Neural cell (in vitro differentiated cells): ENCODE measurements at regions not wholly inside any gene's neighbourhood (a gene's known extent, or its start where the extent isn't known, plus 50 kb on each side); places are given as distances from the start of the nearest gene placed in this dataset.

ENCODE experiments used
- H2AFZ ChIP-seq: fragments of 200-600, 300-800 bp; sonication (generic), shearing (Covaris generic); 2 replicates; pipeline ENCODE4 v1.6.0; 2014; ENCODE audit warnings: low read depth, mild to moderate bottlenecking, antibody characterized with exemption, low read length, moderate library complexity
- H3F3A ChIP-seq: fragments of 200-600 bp; shearing (Covaris generic); 2 replicates; pipeline ENCODE4 v1.6.1; 2016; ENCODE audit warnings: mild to moderate bottlenecking, moderate library complexity, mixed read lengths, antibody characterized with exemption, low read length; ENCODE audit not compliant: insufficient read depth, poor library complexity, severe bottlenecking
- H3K27ac ChIP-seq: fragments of 200-600, 300-800 bp; sonication (generic), shearing (Covaris generic); 2 replicates; pipeline ENCODE4 v1.5.1; 2014; ENCODE audit warnings: mild to moderate bottlenecking, low read length, moderate library complexity
- H3K27me3 ChIP-seq: fragments of 300-800, 200-600 bp; sonication (generic), shearing (Covaris generic); 2 replicates; pipeline ENCODE4 v1.6.0; 2014; ENCODE audit warnings: mild to moderate bottlenecking, low read depth, low read length, moderate library complexity; ENCODE audit not compliant: insufficient read depth
- H3K36me3 ChIP-seq: fragments of 300-800, 200-600 bp; sonication (generic), shearing (Covaris generic); 2 replicates; pipeline ENCODE4 v1.5.1; 2014; ENCODE audit warnings: mild to moderate bottlenecking, antibody characterized with exemption, low read length, moderate library complexity; ENCODE audit not compliant: insufficient read depth
- H3K4me2 ChIP-seq: fragments of 300-800, 200-600 bp; sonication (generic), shearing (Covaris generic); 2 replicates; pipeline ENCODE4 v1.6.0; 2014; ENCODE audit warnings: mild to moderate bottlenecking, low read length
- H3K4me3 ChIP-seq: fragments of 300-800, 200-600 bp; sonication (generic), shearing (Covaris generic); 2 replicates; pipeline ENCODE4 v1.5.1; 2014; ENCODE audit warnings: mild to moderate bottlenecking, low read length, moderate library complexity
- H3K79me2 ChIP-seq: fragments of 200-600 bp; shearing (Covaris generic); replicated peaks from 2 replicates; pipeline ENCODE4 v1.6.0; 2014; ENCODE audit warnings: mild to moderate bottlenecking, low read length, moderate library complexity; ENCODE audit not compliant: insufficient read depth
- H3K9ac ChIP-seq: fragments of 300-800, 200-600 bp; sonication (generic), shearing (Covaris generic); 2 replicates; pipeline ENCODE4 v1.6.1; 2016; ENCODE audit warnings: mild to moderate bottlenecking, low read length, mixed read lengths
- H3K9me2 ChIP-seq: fragments of 200-600 bp; shearing (Covaris generic); 2 replicates; pipeline ENCODE4 v1.6.1; 2016; ENCODE audit warnings: mild to moderate bottlenecking, low read length, mixed read lengths; ENCODE audit not compliant: insufficient read depth
- H3K9me3 ChIP-seq: fragments of 200-600, 300-800 bp; sonication (generic), shearing (Covaris generic); 2 replicates; pipeline ENCODE4 v1.6.1; 2016; ENCODE audit warnings: mild to moderate bottlenecking, mixed run types, low read length, moderate library complexity, mixed read lengths
- H4K20me1 ChIP-seq: fragments of 200-600 bp; shearing (Covaris generic); 2 replicates; pipeline ENCODE4 v1.6.1; 2016; ENCODE audit warnings: mild to moderate bottlenecking, mixed run types; ENCODE audit not compliant: insufficient read depth
- CTCF ChIP-seq: fragments of 450-650 bp; IDR thresholded peaks from 2 replicates; pipeline ENCODE4 v1.5.1; 2014; ENCODE audit warnings: antibody characterized with exemption, mild to moderate bottlenecking, moderate library complexity; ENCODE audit not compliant: poor library complexity, severe bottlenecking
- EP300 ChIP-seq: fragments of 450-650 bp; conservative IDR thresholded peaks from 2 replicates; pipeline ENCODE4 v1.6.1; 2014; ENCODE audit warnings: antibody characterized with exemption, mild to moderate bottlenecking, moderate library complexity; ENCODE audit not compliant: poor library complexity, severe bottlenecking
- EZH2 ChIP-seq: fragments of 200-600, 300-800 bp; shearing (Covaris generic), sonication (generic); IDR thresholded peaks from 2 replicates; pipeline ENCODE4 v1.6.1; 2014; ENCODE audit warnings: antibody characterized with exemption, low read length, borderline replicate concordance, mild to moderate bottlenecking; ENCODE audit not compliant: insufficient read depth, poor library complexity, severe bottlenecking
- MXI1 ChIP-seq: fragments of 450-650 bp; conservative IDR thresholded peaks from 2 replicates; pipeline ENCODE4 v1.6.1; 2014; ENCODE audit warnings: antibody characterized with exemption, mild to moderate bottlenecking; ENCODE audit not compliant: poor library complexity, severe bottlenecking
- POLR2AphosphoS5 ChIP-seq: IDR thresholded peaks from 2 replicates; pipeline ENCODE4 v1.6.1; 2012
- RAD21 ChIP-seq: fragments of 450-650 bp; conservative IDR thresholded peaks from 2 replicates; pipeline ENCODE4 v1.6.1; 2014; ENCODE audit warnings: antibody characterized with exemption, mild to moderate bottlenecking, moderate library complexity
- SMC3 ChIP-seq: fragments of 450-650 bp; conservative IDR thresholded peaks from 2 replicates; pipeline ENCODE4 v1.6.1; 2014; ENCODE audit warnings: antibody characterized with exemption, mild to moderate bottlenecking, moderate library complexity; ENCODE audit not compliant: poor library complexity
- TAF1 ChIP-seq: IDR thresholded peaks from 2 replicates; pipeline ENCODE4 v1.6.1; 2012; ENCODE audit warnings: low read depth
- TF ChIP-seq, protein P1 (sequence below): IDR thresholded peaks from 2 replicates; pipeline ENCODE4 v1.6.1; 2012; ENCODE audit warnings: borderline replicate concordance

DNA sequence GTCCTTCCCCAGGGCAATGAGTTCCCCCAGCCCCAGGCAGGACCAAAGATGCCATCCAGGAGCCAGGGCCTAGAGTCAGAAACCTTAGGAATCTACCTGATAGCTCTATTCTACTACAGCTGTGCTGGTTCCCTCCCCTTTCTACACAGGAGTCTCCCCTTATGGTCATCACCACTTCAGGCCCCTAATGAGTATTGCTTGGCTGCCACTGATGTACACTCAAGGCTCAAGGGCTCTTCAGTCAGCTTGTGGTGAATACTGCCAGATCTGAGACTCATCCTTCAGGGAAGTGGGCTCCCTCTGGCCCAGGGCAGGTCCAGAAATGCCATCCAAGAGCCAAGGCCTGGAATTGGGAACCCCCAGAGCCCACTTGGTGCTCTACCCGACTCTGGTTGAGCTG is 248.6 kb downstream of the ALDH8A1 start:
- no peak overlapping the region for H3K4me3 ChIP-seq
- no peaks in the 10 kb centered on the region for H3K79me2 ChIP-seq
- no peak overlapping the region for H3K27ac ChIP-seq
- H3K27me3 ChIP-seq, result no peaks in the 10 kb centered on the region
- no peaks in the 10 kb centered on the region for H3K9me3 ChIP-seq
- no peak for TF ChIP-seq POLR2AphosphoS5
- TF ChIP-seq, protein P1, sequence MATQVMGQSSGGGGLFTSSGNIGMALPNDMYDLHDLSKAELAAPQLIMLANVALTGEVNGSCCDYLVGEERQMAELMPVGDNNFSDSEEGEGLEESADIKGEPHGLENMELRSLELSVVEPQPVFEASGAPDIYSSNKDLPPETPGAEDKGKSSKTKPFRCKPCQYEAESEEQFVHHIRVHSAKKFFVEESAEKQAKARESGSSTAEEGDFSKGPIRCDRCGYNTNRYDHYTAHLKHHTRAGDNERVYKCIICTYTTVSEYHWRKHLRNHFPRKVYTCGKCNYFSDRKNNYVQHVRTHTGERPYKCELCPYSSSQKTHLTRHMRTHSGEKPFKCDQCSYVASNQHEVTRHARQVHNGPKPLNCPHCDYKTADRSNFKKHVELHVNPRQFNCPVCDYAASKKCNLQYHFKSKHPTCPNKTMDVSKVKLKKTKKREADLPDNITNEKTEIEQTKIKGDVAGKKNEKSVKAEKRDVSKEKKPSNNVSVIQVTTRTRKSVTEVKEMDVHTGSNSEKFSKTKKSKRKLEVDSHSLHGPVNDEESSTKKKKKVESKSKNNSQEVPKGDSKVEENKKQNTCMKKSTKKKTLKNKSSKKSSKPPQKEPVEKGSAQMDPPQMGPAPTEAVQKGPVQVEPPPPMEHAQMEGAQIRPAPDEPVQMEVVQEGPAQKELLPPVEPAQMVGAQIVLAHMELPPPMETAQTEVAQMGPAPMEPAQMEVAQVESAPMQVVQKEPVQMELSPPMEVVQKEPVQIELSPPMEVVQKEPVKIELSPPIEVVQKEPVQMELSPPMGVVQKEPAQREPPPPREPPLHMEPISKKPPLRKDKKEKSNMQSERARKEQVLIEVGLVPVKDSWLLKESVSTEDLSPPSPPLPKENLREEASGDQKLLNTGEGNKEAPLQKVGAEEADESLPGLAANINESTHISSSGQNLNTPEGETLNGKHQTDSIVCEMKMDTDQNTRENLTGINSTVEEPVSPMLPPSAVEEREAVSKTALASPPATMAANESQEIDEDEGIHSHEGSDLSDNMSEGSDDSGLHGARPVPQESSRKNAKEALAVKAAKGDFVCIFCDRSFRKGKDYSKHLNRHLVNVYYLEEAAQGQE, result no peak
- no peak for TF ChIP-seq TAF1
- no peak for TF ChIP-seq MXI1
- no peak for TF ChIP-seq CTCF
- no peak for TF ChIP-seq EP300
- no peak for TF ChIP-seq SMC3
- no peak for TF ChIP-seq EZH2
- no peak for TF ChIP-seq RAD21
- no peaks in the 10 kb centered on the region for H3K9me2 ChIP-seq
- H3K36me3 ChIP-seq, result no peaks in the 10 kb centered on the region
- H4K20me1 ChIP-seq, result no peaks in the 10 kb centered on the region
- no peak overlapping the region for H3K9ac ChIP-seq
- no peaks in the 10 kb centered on the region for H3F3A ChIP-seq
- no peak overlapping the region for H2AFZ ChIP-seq
- H3K4me2 ChIP-seq, result no peak overlapping the region

DNA sequence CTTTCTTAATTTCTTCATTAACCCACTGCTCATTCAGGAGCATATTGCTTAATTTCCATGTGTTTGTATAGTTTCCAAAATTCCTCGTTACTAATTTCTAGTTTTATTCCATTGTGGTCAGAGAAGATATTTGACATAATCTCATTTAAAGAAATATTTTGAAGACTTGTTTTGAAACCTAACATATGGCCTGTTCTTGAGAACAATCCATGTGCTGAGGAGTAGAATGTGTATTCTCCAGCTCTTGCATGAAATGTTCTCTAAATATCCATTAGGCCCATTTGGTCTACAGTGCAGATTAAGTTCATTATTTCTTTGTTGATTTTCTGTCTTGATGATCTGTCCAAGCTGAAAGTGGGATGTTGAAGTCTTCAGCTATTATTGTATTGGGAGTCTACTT is 251.7 kb downstream of the ALDH8A1 start:
- Histone ChIP-seq H3K4me2 (no peak overlapping the region), H3F3A (no peaks in the 10 kb centered on the region), H3K27me3 (no peaks in the 10 kb centered on the region), H3K36me3 (no peaks in the 10 kb centered on the region), H4K20me1 (no peaks in the 10 kb centered on the region), H3K9me3 (no peaks in the 10 kb centered on the region), H3K79me2 (no peaks in the 10 kb centered on the region), H3K27ac (no peak overlapping the region), H2AFZ (no peak overlapping the region), H3K9me2 (no peaks in the 10 kb centered on the region), H3K9ac (no peak overlapping the region), H3K4me3 (no peak overlapping the region)
- no peak for TF ChIP-seq EZH2
- TF ChIP-seq, protein P1, result no peak
- no peak for TF ChIP-seq RAD21
- no peak for TF ChIP-seq CTCF
- TF ChIP-seq MXI1, result no peak
- TF ChIP-seq TAF1, result no peak
- no peak for TF ChIP-seq POLR2AphosphoS5
- no peak for TF ChIP-seq SMC3
- TF ChIP-seq EP300, result no peak
